C4-2B (cell line): ENCODE measurements at regions not wholly inside any gene's neighbourhood (a gene's known extent, or its start where the extent isn't known, plus 50 kb on each side); places are given as distances from the start of the nearest gene placed in this dataset.
A peak's percentile ranks its signal among the peaks of the same experiment; 100 is the strongest.

Source experiments
- H3K27ac ChIP-seq: fragments of 450-650 bp; 2 replicates; pipeline ENCODE4 v1.5.1; 2017
- CTCF ChIP-seq: fragments of 450-650 bp; conservative IDR thresholded peaks from 2 replicates; pipeline ENCODE4 v1.5.1; 2017; ENCODE audit warnings: mild to moderate bottlenecking
- ZFX ChIP-seq: fragments of 450-650 bp; IDR thresholded peaks from 2 replicates; pipeline ENCODE4 v1.6.1; 2017

- no peak overlapping the region for H3K27ac ChIP-seq
- TF ChIP-seq CTCF (no peak), ZFX (no peak)
Observed at GRCh38 chr18:41099451-41099850, 855.6 kb upstream of the PIK3C3 start.

- no peak overlapping the region for H3K27ac ChIP-seq
- TF ChIP-seq CTCF = peak; percentile 49
- no peak for TF ChIP-seq ZFX
Observed at GRCh38 chr18:41096504-41096903, 858.5 kb upstream of the PIK3C3 start.

GRCh38 chr18:41077076-41077475, 878.0 kb upstream of the PIK3C3 start:
- H3K27ac ChIP-seq = no peak overlapping the region
- TF ChIP-seq CTCF = no peak

GRCh38 chr18:41075212-41075611, 879.8 kb upstream of the PIK3C3 start:
- TF ChIP-seq CTCF (no peak), ZFX (no peak)
- no peak overlapping the region for H3K27ac ChIP-seq

GRCh38 chr18:41073372-41073954, 881.6 kb upstream of the PIK3C3 start:
- no peak overlapping the region for H3K27ac ChIP-seq

GRCh38 chr18:41072946-41073345, 882.1 kb upstream of the PIK3C3 start:
- no peak for TF ChIP-seq CTCF
- TF ChIP-seq ZFX = no peak
- H3K27ac ChIP-seq = no peak overlapping the region

More at GRCh38 chr18:41073372-41073954, 881.6 kb upstream of the PIK3C3 start:
- TF ChIP-seq ZFX (no peak), CTCF (no peak)

GRCh38 chr18:41071826-41072225, 883.2 kb upstream of the PIK3C3 start:
- no peak for TF ChIP-seq CTCF
- no peak for TF ChIP-seq ZFX
- no peak overlapping the region for H3K27ac ChIP-seq
